GM21576 (cell line): ENCODE measurements at regions not wholly inside any gene's neighbourhood (a gene's known extent, or its start where the extent isn't known, plus 50 kb on each side); places are given as distances from the start of the nearest gene placed in this dataset.
"Not testable (repeated sequence)": the region's sequence is repeated elsewhere in the genome, so short reads cannot be mapped to it uniquely, and the experiment has no call there.

Experiments used
- ATAC-seq: cut with Tn5 transposase; IDR thresholded peaks from one replicate; pipeline ENCODE4 v1.9.1; 2021; ENCODE audit warnings: mild to moderate bottlenecking, moderate library complexity; ENCODE audit not compliant: unreplicated experiment

DNA sequence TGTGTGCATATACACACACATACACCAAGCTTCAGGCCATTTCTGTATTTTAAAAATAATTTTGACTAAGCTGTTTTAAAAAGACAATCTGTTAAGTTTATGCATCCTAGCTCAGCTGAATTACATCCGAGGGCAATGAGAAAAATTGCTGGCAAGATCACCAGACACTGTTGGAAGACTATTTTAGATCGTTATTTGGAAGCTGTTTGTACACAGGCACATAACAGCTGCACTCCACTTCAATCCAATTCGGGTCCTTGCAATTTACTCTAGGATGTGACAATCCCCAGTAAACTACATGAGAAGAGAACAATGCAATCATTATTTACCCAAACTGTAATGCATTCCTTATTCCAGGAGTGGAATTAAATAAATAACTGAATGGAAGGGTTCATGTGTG is 79.3 kb upstream of the RASA1 start:
- no peak for ATAC-seq

DNA sequence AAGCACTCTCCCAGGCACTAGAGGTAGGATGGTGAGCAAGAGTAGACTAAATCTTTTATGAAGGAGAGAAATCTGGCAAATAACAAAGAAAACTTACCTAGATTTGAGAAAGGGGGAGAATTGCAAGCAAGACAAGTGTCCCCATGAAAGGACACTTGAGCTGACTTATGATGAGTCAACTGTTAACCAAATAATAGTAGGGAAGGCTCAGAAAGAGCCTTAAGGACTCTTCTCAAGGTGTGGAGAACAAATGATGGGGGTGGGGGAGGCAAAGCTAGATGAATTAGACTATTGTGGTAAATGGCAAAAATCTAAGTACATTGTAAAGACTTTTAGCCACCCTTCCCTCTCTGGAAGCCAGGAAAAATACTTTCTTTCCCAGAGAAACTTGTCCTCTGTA is 77.6 kb upstream of the RASA1 start:
- no peak for ATAC-seq

DNA sequence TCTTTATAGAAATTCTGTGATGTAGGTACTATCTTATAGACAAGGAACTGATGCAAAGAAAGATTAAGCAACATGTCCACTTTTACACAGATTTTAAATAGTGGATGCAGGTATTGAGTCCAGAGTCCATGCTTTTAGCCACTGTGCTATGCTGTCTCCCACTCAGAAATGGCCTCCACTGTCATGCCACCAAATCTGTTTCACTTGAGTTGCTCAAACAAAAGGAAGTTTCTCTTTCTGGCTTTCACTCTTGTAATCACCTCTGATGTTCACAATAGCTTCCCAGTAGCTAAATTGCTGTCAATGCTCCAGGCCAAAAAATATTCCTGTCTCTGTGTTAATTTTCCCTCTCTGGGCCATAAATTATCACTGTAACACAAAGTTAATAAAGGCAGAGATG is 77.0 kb upstream of the RASA1 start:
- ATAC-seq = peak; percentile 73

GRCh38 chr5:87191645-87192044 is 76.0 kb upstream of the RASA1 start:
- ATAC-seq = no peak

- peak; percentile 61 for ATAC-seq
Observed at GRCh38 chr5:87195104-87195591, 72.5 kb upstream of the RASA1 start.

DNA sequence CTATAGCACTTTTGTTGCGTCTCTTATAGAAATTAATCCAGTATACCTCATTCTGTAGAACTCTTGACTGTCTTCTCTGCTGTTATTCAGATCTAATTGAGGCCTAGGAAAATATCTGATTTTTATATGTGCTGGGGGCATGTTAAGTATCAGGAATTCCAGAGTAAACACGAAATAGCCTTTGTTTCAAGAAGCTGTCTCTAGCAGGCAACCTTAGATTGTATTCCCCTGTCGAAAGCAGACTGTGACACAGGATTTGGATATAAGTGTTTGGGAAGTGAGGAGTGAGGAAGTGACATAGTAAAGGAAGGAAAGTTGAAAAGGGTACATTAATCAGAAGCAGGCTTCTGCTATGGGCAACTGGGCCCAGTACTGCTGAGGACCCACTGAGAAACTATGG is 72.1 kb upstream of the RASA1 start:
- ATAC-seq = no peak

GRCh38 chr5:87198010-87198409 is 69.7 kb upstream of the RASA1 start:
- no peak for ATAC-seq

GRCh38 chr5:87199246-87199645 is 68.4 kb upstream of the RASA1 start:
- ATAC-seq = not testable (repeated sequence)

- not testable (repeated sequence) for ATAC-seq
Observed at GRCh38 chr5:87199704-87200103, 68.0 kb upstream of the RASA1 start.

GRCh38 chr5:87210076-87210475 is 57.6 kb upstream of the RASA1 start:
- no peak for ATAC-seq

DNA sequence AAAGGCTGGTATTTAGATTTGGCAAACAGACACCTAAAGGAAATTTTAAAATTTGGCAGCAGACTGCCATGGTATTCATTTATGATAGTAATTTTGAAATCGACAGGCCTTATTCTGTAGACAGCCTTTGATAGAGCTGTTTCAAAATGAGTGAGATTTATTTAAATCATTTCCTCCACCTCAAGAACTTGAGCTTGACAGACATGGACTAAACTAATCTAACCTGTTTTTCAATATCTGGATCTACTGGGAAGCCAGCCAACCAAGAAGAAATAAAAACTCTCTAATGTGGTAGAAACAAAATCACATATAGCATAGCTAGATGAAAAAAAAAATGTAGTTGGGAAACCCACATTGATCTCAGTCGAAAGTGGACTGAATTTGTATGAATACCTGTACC is 56.9 kb upstream of the RASA1 start:
- ATAC-seq = no peak

DNA sequence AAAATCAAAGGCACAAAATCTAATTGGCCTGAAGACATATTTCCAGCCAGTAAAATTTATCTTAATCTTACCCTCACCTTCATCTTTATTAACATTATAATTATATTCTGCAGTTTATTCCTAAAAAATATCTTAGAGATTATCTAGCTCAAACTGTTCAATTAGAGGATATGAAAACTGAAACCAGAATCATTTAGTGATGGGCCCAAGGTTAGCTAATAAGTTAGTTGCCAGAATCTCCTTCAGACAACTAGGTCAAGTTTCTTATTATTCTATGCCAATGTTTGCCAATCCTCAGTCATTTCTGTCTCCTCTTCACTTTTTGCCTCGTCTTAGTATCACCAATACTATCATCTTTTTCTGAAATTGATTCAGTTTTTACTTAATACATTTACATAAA is 56.0 kb upstream of the RASA1 start:
- ATAC-seq = no peak

DNA sequence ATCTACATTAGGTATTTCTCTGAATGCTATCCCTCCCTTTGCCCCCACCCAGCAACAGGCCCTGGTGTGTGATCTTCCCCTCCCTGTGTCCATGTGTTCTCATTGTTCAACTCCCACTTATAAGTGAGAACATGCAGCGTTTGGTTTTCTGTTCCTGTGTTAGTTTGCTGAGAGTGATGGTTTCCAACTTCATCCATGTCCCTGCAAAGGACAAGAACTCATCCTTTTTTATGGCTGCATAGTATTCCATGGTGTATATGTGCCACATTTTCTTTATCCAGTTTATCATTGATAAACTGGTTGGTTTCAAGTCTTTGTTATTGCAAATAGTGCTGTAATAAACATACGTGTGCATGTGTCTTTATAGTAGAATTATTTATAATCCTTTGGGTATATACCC is 55.5 kb upstream of the RASA1 start:
- ATAC-seq = not testable (repeated sequence)

DNA sequence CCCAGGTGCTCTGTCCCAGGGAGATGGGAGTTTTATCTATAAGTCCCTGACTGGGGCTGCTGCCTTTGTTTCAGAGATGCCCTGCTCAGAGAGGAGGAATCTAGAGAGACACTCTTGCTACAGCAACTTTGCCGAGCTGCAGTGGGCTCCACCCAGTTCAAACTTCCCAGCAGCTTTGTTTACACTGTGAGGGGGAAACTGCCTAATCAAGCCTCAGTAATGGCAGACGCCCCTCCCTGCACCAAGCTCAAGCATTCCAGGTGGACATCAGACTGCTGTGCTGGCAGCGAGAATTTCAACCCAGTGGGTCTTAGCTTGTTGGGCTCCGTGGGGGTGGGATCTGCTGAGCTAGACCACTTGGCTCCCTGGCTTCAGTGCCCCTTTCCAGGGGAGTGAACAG is 50.2 kb upstream of the RASA1 start:
- not testable (repeated sequence) for ATAC-seq
